H1 (cell line): ENCODE measurements at regions not wholly inside any gene's neighbourhood (a gene's known extent, or its start where the extent isn't known, plus 50 kb on each side); places are given as distances from the start of the nearest gene placed in this dataset.

Experiments
- CTCF ChIA-PET: fragments of 300-600 bp; sonication (Branson Sonifier 250); formaldehyde crosslinking; loops from one replicate; lab custom pipeline; 2021; ENCODE audit not compliant: partially characterized antibody; lab: Charles Lee
- POLR2A ChIA-PET: fragments of 300-600 bp; sonication (Branson Sonifier 250); formaldehyde crosslinking; loops from one replicate; lab custom pipeline; 2021; ENCODE audit warnings: inconsistent platforms; ENCODE audit not compliant: partially characterized antibody; lab: Charles Lee
- DNase-seq, 2 experiments: peaks; one replicate each; pipeline versions ENCODE4 v3.0.0 to v3.0.0-alpha.2; 2010 to 2022; ENCODE audit warnings: low spot score in 2 of 2, low read depth in 1 of 2, mixed read lengths in 1 of 2
- FAIRE-seq: peaks from 2 replicates; lab custom pipeline; 2011; peaks lifted over from hg19 to GRCh38; lab: Jason Lieb, UNC
- H2AFZ ChIP-seq: 2 replicates; pipeline ENCODE4 v1.8.1; 2012; ENCODE audit warnings: low read length, inconsistent platforms
- H2AK5ac ChIP-seq: 2 replicates; pipeline ENCODE4 v1.6.1; 2013; ENCODE audit warnings: low read depth, low read length
- H2BK120ac ChIP-seq: replicated peaks from 2 replicates; pipeline ENCODE3; 2013; ENCODE audit warnings: low read depth, low read length, inconsistent platforms
- H2BK12ac ChIP-seq: 2 replicates; pipeline ENCODE4 v1.6.1; 2013; ENCODE audit warnings: low read depth, low read length
- H2BK15ac ChIP-seq: 2 replicates; pipeline ENCODE4 v1.6.1; 2013; ENCODE audit warnings: low read length
- H2BK20ac ChIP-seq: 2 replicates; pipeline ENCODE4 v1.6.1; 2013; ENCODE audit warnings: low read length
- H2BK5ac ChIP-seq: 2 replicates; pipeline ENCODE4 v1.6.1; 2013; ENCODE audit warnings: low read depth, low read length
- H3K14ac ChIP-seq: 2 replicates; pipeline ENCODE4 v1.6.1; 2013; ENCODE audit warnings: inconsistent platforms; ENCODE audit not compliant: insufficient read length
- H3K18ac ChIP-seq: 2 replicates; pipeline ENCODE4 v1.6.1; 2013; ENCODE audit warnings: low read length; ENCODE audit errors: extremely low read depth
- H3K23ac ChIP-seq: 2 replicates; pipeline ENCODE4 v1.6.1; 2013; ENCODE audit warnings: inconsistent platforms; ENCODE audit not compliant: insufficient read length
- H3K23me2 ChIP-seq: 2 replicates; pipeline ENCODE4 v1.6.1; 2013; ENCODE audit warnings: low read depth, low read length
- H3K27ac ChIP-seq: 2 replicates; pipeline ENCODE4 v1.6.1; 2011; ENCODE audit warnings: low read depth, low read length, inconsistent platforms
- H3K27me3 ChIP-seq, 4 experiments: replicated peaks in 1 of 4; 1 replicate in 1 of 4; 2 replicates in 3 of 4; pipeline versions ENCODE4 v1.6.1 to v1.8.1; 2011 to 2013; ENCODE audit warnings: low read length in 3 of 4, mild to moderate bottlenecking in 3 of 4, inconsistent platforms in 2 of 4, mixed read lengths in 2 of 4, moderate library complexity in 1 of 4; ENCODE audit not compliant: control insufficient read depth in 3 of 4, insufficient read depth in 3 of 4; ENCODE audit errors: extremely low read depth in 1 of 4
- H3K36me3 ChIP-seq, 4 experiments: 2 replicates each; pipeline versions ENCODE4 v1.6.1 to v1.8.1; 2011 to 2013; ENCODE audit warnings: mild to moderate bottlenecking in 4 of 4, low read length in 3 of 4, moderate library complexity in 2 of 4, control low read depth in 1 of 4, inconsistent platforms in 1 of 4; ENCODE audit not compliant: insufficient read depth in 4 of 4, control insufficient read depth in 2 of 4
- H3K4ac ChIP-seq: replicated peaks from 2 replicates; pipeline ENCODE3; 2013; ENCODE audit warnings: low read length, low read depth, mixed read lengths, inconsistent platforms; ENCODE audit not compliant: insufficient read length
- H3K4me1 ChIP-seq, 4 experiments: replicated peaks in 1 of 4; 1 replicate in 1 of 4; 2 replicates in 3 of 4; pipeline versions ENCODE4 v1.6.1 to v1.8.1; 2011 to 2013; ENCODE audit warnings: low read length in 3 of 4, inconsistent platforms in 2 of 4, mixed read lengths in 1 of 4; ENCODE audit not compliant: insufficient read depth in 4 of 4, control insufficient read depth in 3 of 4
- H3K4me2 ChIP-seq, 2 experiments: 2 replicates each; pipeline versions ENCODE4 v1.6.1 to v1.8.1; 2011 to 2013; ENCODE audit warnings: low read depth in 2 of 2, low read length in 2 of 2, control low read depth in 1 of 2, inconsistent platforms in 1 of 2, mild to moderate bottlenecking in 1 of 2; ENCODE audit not compliant: insufficient read depth in 1 of 2
- H3K4me3 ChIP-seq, 4 experiments: fragments of 200-600, 300-600 bp in 1 of 4; sonication (generic), shearing (Covaris generic), sonication (Bioruptor Twin) in 1 of 4; 2 replicates each; pipeline versions ENCODE4 v1.5.1 to v1.8.1; 2011 to 2016; ENCODE audit warnings: low read length in 4 of 4, low read depth in 3 of 4, control low read depth in 2 of 4, inconsistent platforms in 2 of 4, mild to moderate bottlenecking in 2 of 4, mixed read lengths in 1 of 4, moderate library complexity in 1 of 4; ENCODE audit not compliant: insufficient read depth in 2 of 4; ENCODE audit errors: extremely low read depth in 1 of 4
- H3K56ac ChIP-seq: replicated peaks from 2 replicates; pipeline ENCODE3; 2013; ENCODE audit warnings: low read depth, mild to moderate bottlenecking, mixed read lengths, low read length, inconsistent platforms; ENCODE audit not compliant: insufficient read length
- H3K79me1 ChIP-seq: 2 replicates; pipeline ENCODE4 v1.6.1; 2013; ENCODE audit warnings: low read depth, low read length, control low read depth
- H3K79me2 ChIP-seq, 2 experiments: 2 replicates each; pipeline versions ENCODE4 v1.6.1 to v1.8.1; 2012 to 2013; ENCODE audit warnings: low read length in 2 of 2, mild to moderate bottlenecking in 2 of 2, inconsistent platforms in 1 of 2; ENCODE audit not compliant: insufficient read depth in 2 of 2, control insufficient read depth in 1 of 2
- H3K9ac ChIP-seq, 4 experiments: replicated peaks in 1 of 4; 1 replicate in 1 of 4; 2 replicates in 3 of 4; pipeline versions ENCODE4 v1.6.1 to v1.8.1; 2011 to 2013; ENCODE audit warnings: low read depth in 3 of 4, low read length in 3 of 4, control low read depth in 2 of 4, mild to moderate bottlenecking in 2 of 4, moderate library complexity in 2 of 4, inconsistent platforms in 1 of 4; ENCODE audit errors: extremely low read depth in 1 of 4
- H3K9me3 ChIP-seq, 2 experiments: 2 replicates each; pipeline versions ENCODE4 v1.6.1 to v1.8.1; 2012 to 2013; ENCODE audit warnings: mild to moderate bottlenecking in 2 of 2, moderate library complexity in 2 of 2, control low read depth in 1 of 2, inconsistent platforms in 1 of 2, low read depth in 1 of 2, low read length in 1 of 2, mixed read lengths in 1 of 2; ENCODE audit not compliant: insufficient read depth in 2 of 2
- H4K20me1 ChIP-seq, 2 experiments: replicated peaks in 1 of 2; 2 replicates each; pipeline versions ENCODE3 to v1.8.1; 2011 to 2013; ENCODE audit warnings: inconsistent platforms in 2 of 2, low read length in 2 of 2, mild to moderate bottlenecking in 1 of 2; ENCODE audit not compliant: insufficient read depth in 2 of 2, control insufficient read depth in 1 of 2
- H4K5ac ChIP-seq: 2 replicates; pipeline ENCODE4 v1.6.1; 2013; ENCODE audit warnings: low read length, low read depth, mixed read lengths, inconsistent platforms; ENCODE audit not compliant: insufficient read length
- H4K8ac ChIP-seq: 2 replicates; pipeline ENCODE4 v1.8.0; 2013; ENCODE audit warnings: mild to moderate bottlenecking, moderate library complexity, low read length, inconsistent platforms; ENCODE audit not compliant: insufficient read depth; ENCODE audit errors: extremely low read depth
- H4K91ac ChIP-seq: replicated peaks from 2 replicates; pipeline ENCODE3; 2013; ENCODE audit warnings: low read length, mixed read lengths, inconsistent platforms; ENCODE audit not compliant: insufficient read length
- BACH1 ChIP-seq: IDR thresholded peaks from 2 replicates; pipeline ENCODE4 v1.6.1; 2012; ENCODE audit warnings: low read length, improper control_type of control experiment
- CBX5 ChIP-seq: fragments of 300-800, 300-1000 bp; sonication (generic); IDR thresholded peaks from 2 replicates; pipeline ENCODE4 v1.7.1; 2016; ENCODE audit warnings: antibody characterized with exemption, low read length, low read depth
- CHD1 ChIP-seq: IDR thresholded peaks from 2 replicates; pipeline ENCODE4 v1.6.1; 2012; ENCODE audit warnings: low read depth, low read length, improper control_type of control experiment
- CHD2 ChIP-seq: IDR thresholded peaks from 2 replicates; pipeline ENCODE4 v1.6.1; 2012; ENCODE audit warnings: low read length, improper control_type of control experiment
- CREB1 ChIP-seq: IDR thresholded peaks from 2 replicates; pipeline ENCODE4 v1.6.1; 2012; ENCODE audit warnings: inconsistent platforms
- GTF2F1 ChIP-seq: IDR thresholded peaks from 2 replicates; pipeline ENCODE4 v1.6.1; 2012; ENCODE audit warnings: low read depth, low read length, improper control_type of control experiment, borderline replicate concordance
- HDAC2 ChIP-seq, 2 experiments: fragments of 300-600 bp in 1 of 2; sonication (generic) in 1 of 2; IDR thresholded peaks; 2 replicates each; pipeline ENCODE4 v1.6.1; 2011 to 2012; ENCODE audit warnings: low read depth in 2 of 2, low read length in 2 of 2, mild to moderate bottlenecking in 2 of 2, moderate library complexity in 2 of 2, borderline replicate concordance in 1 of 2, inconsistent platforms in 1 of 2
- JUN ChIP-seq: IDR thresholded peaks from 2 replicates; pipeline ENCODE4 v1.6.1; 2011; ENCODE audit warnings: low read depth, mild to moderate bottlenecking, improper control_type of control experiment, low read length
- JUND ChIP-seq: IDR thresholded peaks from 2 replicates; pipeline ENCODE4 v1.6.1; 2011; ENCODE audit warnings: mild to moderate bottlenecking, improper control_type of control experiment, low read length
- RBBP5 ChIP-seq: IDR thresholded peaks from 2 replicates; pipeline ENCODE4 v1.7.1; 2012; ENCODE audit warnings: low read depth, mild to moderate bottlenecking, inconsistent platforms, low read length, moderate library complexity, borderline replicate concordance
- RNF2 ChIP-seq: fragments of 200-900, 300-1000 bp; sonication (generic); IDR thresholded peaks from 2 replicates; pipeline ENCODE4 v1.7.1; 2016; ENCODE audit warnings: borderline replicate concordance, low read depth, mild to moderate bottlenecking, antibody characterized with exemption, low read length; ENCODE audit not compliant: poor library complexity, severe bottlenecking; ENCODE audit errors: missing control alignments
- SIX5 ChIP-seq: IDR thresholded peaks from 2 replicates; pipeline ENCODE4 v1.6.1; 2011; ENCODE audit warnings: mild to moderate bottlenecking, low read depth, low read length
- SUZ12 ChIP-seq: fragments of 200-600 bp; sonication (generic); IDR thresholded peaks from 2 replicates; pipeline ENCODE4 v1.6.1; 2012; ENCODE audit warnings: mild to moderate bottlenecking, inconsistent platforms, low read length, moderate library complexity, mixed read lengths
- TEAD4 ChIP-seq: IDR thresholded peaks from 2 replicates; pipeline ENCODE4 v1.6.1; 2012; ENCODE audit warnings: low read depth, low read length, inconsistent platforms, mixed read lengths
- WGBS, 2 experiments: shearing (Covaris generic) in 1 of 2; methylation state at CpG; one replicate each; pipeline versions ENCODE4 v1.1.6 to v1.1.7; 2013 to 2015; ENCODE audit warnings: low lambda C conversion rate in 2 of 2, mixed read lengths in 2 of 2, inconsistent platforms in 1 of 2, low coverage in 1 of 2, missing lambda C conversion rate in 1 of 2; ENCODE audit not compliant: insufficient replicate concordance in 2 of 2, insufficient coverage in 1 of 2, insufficient read length in 1 of 2; ENCODE audit errors: extremely low coverage in 1 of 2, missing lambda C conversion rate in 1 of 2; 5-methylcytosine and 5-hydroxymethylcytosine counted together

DNA sequence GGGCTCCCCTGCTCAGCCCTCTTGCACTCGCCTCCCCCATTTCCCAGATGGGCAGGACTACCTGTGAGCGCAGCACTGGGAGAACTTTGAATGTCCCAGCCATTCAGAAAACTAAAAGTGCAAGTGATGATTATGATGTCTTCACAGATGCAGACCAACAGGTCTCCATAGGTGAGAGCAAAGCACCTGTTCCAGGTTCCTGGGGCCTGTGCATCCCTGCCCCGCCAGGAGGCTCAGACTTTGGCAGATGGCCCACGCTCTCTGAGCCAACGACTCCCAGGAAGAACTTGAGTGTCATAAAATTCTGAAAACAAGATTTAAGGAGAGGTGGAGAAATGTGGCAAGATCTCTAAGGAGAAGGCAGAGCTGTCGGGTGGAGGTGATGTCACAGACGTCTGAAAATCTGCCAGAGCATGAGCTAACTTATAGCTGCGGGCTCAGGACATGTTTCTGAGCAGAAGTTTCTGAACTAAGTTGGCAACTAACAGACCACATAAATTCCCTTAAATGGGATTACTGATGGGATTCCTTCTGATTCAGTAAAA, 110.8 kb upstream of the IGF1R start:
- no peak overlapping the region for H4K5ac ChIP-seq
- DNase-seq (no peak), FAIRE-seq (no peak)
- TF ChIP-seq BACH1, result no peak
- no peak for TF ChIP-seq CHD1
- no peak for TF ChIP-seq JUND
- no peak for TF ChIP-seq GTF2F1
- no peak for TF ChIP-seq HDAC2 (IDR thresholded peaks at IDR 0.05; ENCODE audit: borderline replicate concordance in 1 of 2, low read depth in 2 of 2, low read length in 2 of 2)
- no peak for TF ChIP-seq CBX5
- TF ChIP-seq RNF2, result no peak
- no peak for TF ChIP-seq TEAD4
- TF ChIP-seq SIX5, result no peak
- no peak for TF ChIP-seq SUZ12
- no peak for TF ChIP-seq CREB1
- no peak for TF ChIP-seq RBBP5
- TF ChIP-seq JUN, result no peak
- no peak for TF ChIP-seq CHD2
- no peak overlapping the region for H4K91ac ChIP-seq
- no peaks in the 10 kb centered on the region for H4K20me1 ChIP-seq
- no peak overlapping the region for H3K23ac ChIP-seq
- H3K4me2 ChIP-seq, result no peak overlapping the region
- ChIA-PET POLR2A (no interaction called here), CTCF (interaction anchor here (1.4 to 1.5 kb wide), 2 partner anchors 10 to 71 kb away, joined by 4 to 7 read pairs; no protein-coding TSS in a partner anchor)
- no peak overlapping the region for H3K56ac ChIP-seq
- no peak overlapping the region for H2AFZ ChIP-seq
- H3K79me2 ChIP-seq, result no peaks in the 10 kb centered on the region
- no peaks in the 10 kb centered on the region for H3K9me3 ChIP-seq
- H2BK12ac ChIP-seq, result no peak overlapping the region
- H3K23me2 ChIP-seq, result peaks cover 2% of the 10 kb centered on the region; the same call in 1 of the 2 replicates
- 84% methylated on average over 8 of the region's 8 CpGs; no CpG with 5 or more reads in 1 of the 2 experiments for WGBS, 2 experiments
- H3K4me1 ChIP-seq, result no peaks in the 10 kb centered on the region
- H2BK15ac ChIP-seq, result no peak overlapping the region
- H3K9ac ChIP-seq, result no peak overlapping the region
- H3K27ac ChIP-seq, result no peak overlapping the region
- H4K8ac ChIP-seq, result no peak overlapping the region; the same call in 1 of the 2 replicates
- no peak overlapping the region for H3K18ac ChIP-seq
- no peak overlapping the region for H2AK5ac ChIP-seq
- H3K14ac ChIP-seq, result no peak overlapping the region
- no peak overlapping the region for H2BK5ac ChIP-seq
- no peak overlapping the region for H2BK120ac ChIP-seq
- H3K27me3 ChIP-seq, result no peaks in the 10 kb centered on the region
- H2BK20ac ChIP-seq, result no peak overlapping the region
- no peaks in the 10 kb centered on the region for H3K79me1 ChIP-seq
- no peaks in the 10 kb centered on the region for H3K36me3 ChIP-seq
- H3K4ac ChIP-seq, result no peak overlapping the region
- H3K4me3 ChIP-seq, result no peak overlapping the region
